GM21529 (cell line): ENCODE measurements at regions not wholly inside any gene's neighbourhood (a gene's known extent, or its start where the extent isn't known, plus 50 kb on each side); places are given as distances from the start of the nearest gene placed in this dataset.

Source experiments
- ATAC-seq: cut with Tn5 transposase; IDR thresholded peaks from one replicate; pipeline ENCODE4 v1.9.1; 2021; ENCODE audit not compliant: unreplicated experiment

- no peak for ATAC-seq
These were observed 499.3 kb upstream of the SMIM21 start for GRCh38 chr18:75926811-75927210.

GRCh38 chr18:75923169-75923568 lies 495.7 kb upstream of the SMIM21 start:
- ATAC-seq, result no peak

GRCh38 chr18:75916624-75916982 lies 489.1 kb upstream of the SMIM21 start:
- ATAC-seq, result no peak

GRCh38 chr18:75915941-75916623 lies 488.6 kb upstream of the SMIM21 start:
- ATAC-seq, result no peak

- no peak for ATAC-seq
These were observed 485.3 kb upstream of the SMIM21 start for GRCh38 chr18:75912829-75913228.

GRCh38 chr18:75904416-75904815 lies 476.9 kb upstream of the SMIM21 start:
- no peak for ATAC-seq

- no peak for ATAC-seq
These were observed 471.1 kb upstream of the SMIM21 start for GRCh38 chr18:75898651-75899050.

- no peak for ATAC-seq
These were observed 469.9 kb upstream of the SMIM21 start for GRCh38 chr18:75897386-75897785.

- ATAC-seq, result no peak
These were observed 469.4 kb upstream of the SMIM21 start for GRCh38 chr18:75896865-75897264.

- ATAC-seq, result no peak
These were observed 467.6 kb upstream of the SMIM21 start for GRCh38 chr18:75895135-75895534.

- no peak for ATAC-seq
These were observed 457.2 kb upstream of the SMIM21 start for GRCh38 chr18:75884728-75885127.

- ATAC-seq, result no peak
These were observed 453.5 kb upstream of the SMIM21 start for GRCh38 chr18:75880925-75881504.

- no peak for ATAC-seq
These were observed 452.8 kb upstream of the SMIM21 start for GRCh38 chr18:75880266-75880665.

GRCh38 chr18:75879196-75879595 lies 451.7 kb upstream of the SMIM21 start:
- no peak for ATAC-seq

GRCh38 chr18:75875559-75875958 lies 448.1 kb upstream of the SMIM21 start:
- ATAC-seq, result no peak

- no peak for ATAC-seq
These were observed 447.0 kb upstream of the SMIM21 start for GRCh38 chr18:75874401-75875089.

- ATAC-seq, result no peak
These were observed 444.1 kb upstream of the SMIM21 start for GRCh38 chr18:75871596-75871995.

- ATAC-seq, result no peak
These were observed 441.7 kb upstream of the SMIM21 start for GRCh38 chr18:75869162-75869561.

GRCh38 chr18:75868031-75868430 lies 440.5 kb upstream of the SMIM21 start:
- ATAC-seq, result no peak

GRCh38 chr18:75865639-75866038 lies 438.1 kb upstream of the SMIM21 start:
- no peak for ATAC-seq

- no peak for ATAC-seq
These were observed 437.3 kb upstream of the SMIM21 start for GRCh38 chr18:75864816-75865215.

- ATAC-seq, result no peak
These were observed 436.2 kb upstream of the SMIM21 start for GRCh38 chr18:75863696-75864095.
